Stimulated activated CD8-positive, alpha-beta memory T cell treated with anti-CD3 and anti-CD28 coated beads, Interleukin-15, amount 100 ng/mL, for 48 hours (primary cell): ENCODE measurements at regions not wholly inside any gene's neighbourhood (a gene's known extent, or its start where the extent isn't known, plus 50 kb on each side); places are given as distances from the start of the nearest gene placed in this dataset.

Experiments used
- DNase-seq, 2 donors: peaks; one replicate each; pipeline ENCODE4 v3.0.0-alpha.2; 2020; ENCODE audit warnings: low read depth in 2 of 2

DNA sequence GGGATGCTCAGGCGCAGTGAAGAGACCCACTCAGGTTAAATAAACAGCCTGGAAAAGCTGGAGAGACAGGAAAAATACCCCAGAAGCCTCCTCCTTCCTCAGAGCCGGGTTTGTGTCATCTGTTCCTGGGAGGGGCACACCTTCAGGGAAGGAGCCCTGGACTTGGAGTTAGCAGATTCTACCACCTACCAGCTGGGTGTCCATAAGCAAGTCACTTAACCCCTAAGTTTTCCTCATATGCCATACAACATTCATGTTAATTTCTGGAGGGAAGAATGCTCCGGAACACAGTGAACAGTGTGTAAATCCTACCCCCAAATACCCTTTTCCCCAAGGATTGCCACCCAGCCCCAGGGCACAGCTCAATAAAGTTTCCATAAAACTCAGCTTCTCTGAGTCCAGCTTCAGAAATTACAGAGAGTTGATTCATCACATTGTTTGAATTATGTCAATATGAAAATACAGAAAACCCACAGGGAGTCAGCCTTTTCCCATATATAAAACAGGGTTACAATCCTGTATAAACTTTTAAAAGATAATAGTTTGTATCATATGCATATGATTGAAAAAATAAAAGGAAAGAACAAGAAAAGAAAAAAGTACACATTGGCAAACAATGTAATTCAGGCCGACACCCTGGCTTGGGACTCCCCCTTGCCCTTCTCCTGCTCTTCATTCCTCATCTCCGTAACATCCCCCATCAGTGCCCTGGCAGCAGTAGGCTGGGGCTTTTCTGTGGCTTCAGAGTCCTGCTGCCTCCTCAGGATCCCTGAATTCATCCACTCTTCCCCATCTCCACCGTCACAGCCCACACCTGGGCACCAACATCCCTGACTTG is 291.8 kb upstream of the USP24 start:
- no peak for DNase-seq

DNA sequence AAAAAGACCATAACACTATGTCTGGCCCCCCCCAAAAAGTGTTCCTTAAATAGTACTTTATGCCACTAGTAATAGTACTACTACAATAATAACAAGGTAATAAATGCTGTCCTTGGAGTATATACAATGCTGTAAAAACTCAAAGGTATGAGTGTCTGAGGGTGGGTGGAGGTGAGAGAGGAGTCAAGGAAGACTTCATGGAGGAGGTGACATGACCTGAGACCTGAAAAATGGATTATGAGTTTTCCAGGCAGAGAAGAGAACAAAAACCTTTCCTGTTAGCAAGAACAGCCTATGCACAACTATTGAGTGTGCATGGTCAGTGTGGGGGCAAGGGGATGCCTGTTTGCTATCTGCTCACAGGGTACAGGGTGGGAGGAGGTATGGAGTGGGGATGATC is 290.2 kb upstream of the USP24 start:
- DNase-seq = no peak

DNA sequence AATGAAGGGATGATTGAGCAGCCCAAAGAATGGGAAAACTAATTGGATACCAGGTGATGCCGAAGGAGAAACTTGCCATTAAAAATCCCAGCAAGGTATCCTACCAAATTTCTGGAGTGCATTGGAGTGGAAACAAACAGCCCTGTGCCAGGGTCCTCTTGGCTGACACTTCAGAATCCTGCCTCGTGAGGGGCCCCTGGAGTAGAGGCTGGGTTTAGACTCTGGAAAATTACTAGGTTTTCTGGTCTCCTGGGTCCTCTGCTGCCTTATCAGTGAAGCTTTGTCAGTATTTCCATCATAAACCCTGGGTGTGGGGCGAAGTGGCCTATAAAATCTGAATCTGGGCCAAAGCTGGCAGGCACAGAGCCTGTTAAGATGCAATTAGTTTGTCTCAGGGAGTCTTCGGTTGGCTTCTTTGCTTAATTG is 289.2 kb upstream of the USP24 start:
- DNase-seq = no peak

DNA sequence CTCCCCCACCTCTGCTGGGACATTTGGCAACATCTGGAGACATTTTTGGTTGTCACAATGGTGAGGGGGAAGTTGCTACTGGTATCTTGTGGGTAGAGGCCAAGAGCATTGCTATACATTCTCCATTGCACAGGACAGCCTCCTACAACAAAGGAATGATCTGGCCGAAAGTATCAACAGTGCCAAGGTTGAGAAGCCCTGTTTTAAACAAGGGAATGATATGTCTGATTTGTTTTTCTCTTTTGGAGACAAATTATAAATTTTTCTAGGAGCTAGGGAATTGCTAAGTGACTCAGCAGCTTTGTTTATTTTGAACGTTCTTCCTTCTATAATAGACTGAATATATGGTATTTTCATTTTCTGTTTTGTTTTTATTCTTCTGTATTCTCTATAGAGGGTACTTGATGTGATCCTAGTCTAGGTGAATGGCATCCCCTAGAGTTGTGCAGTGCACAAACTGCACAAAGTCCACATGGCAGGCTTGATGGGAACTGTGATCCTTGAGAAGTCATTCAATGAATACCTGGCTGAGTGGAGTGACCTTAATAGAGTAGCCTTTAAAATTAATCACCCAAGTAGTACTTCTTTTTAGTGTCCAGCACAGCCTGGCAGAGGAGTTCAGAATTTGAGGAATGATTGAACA is 288.6 kb upstream of the USP24 start:
- DNase-seq = no peak

DNA sequence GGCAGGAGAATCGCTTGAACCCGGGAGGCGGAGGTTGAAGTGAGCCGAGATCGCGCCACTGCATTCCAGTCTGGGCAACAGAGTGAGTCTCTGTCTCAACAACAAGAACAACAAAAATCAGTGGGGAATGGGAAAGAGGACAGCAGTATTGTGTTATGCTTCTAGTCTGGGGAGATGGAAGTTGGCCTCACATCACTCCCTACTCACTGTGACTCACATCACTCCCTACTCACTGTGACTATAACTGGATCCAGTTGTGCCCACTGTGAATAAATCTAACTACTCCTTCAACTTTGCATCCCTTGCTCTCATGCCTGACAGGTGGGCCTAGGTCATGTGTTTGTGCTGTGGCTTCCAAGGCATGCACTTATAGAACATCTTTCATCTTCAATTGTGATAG is 285.4 kb upstream of the USP24 start:
- DNase-seq = no peak

DNA sequence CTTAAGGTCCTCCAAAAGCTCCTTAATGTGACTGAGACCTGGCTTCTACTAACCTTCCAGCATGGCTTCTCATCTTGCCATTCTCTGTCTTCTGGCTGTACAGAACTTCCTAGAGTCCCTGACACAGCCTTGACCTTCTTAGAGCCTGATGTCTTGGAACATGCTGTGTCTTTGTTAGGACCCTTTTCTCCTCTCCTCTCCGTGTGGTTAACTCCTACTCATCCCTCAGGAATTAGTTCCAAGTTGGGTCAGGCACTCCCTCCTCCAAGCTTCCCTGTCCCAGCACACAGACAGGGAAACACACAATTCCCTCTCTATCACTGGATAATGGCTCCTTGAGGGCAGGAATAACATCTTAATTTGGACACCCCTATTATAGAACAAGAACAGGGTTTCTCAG is 275.4 kb upstream of the USP24 start:
- no peak for DNase-seq

DNA sequence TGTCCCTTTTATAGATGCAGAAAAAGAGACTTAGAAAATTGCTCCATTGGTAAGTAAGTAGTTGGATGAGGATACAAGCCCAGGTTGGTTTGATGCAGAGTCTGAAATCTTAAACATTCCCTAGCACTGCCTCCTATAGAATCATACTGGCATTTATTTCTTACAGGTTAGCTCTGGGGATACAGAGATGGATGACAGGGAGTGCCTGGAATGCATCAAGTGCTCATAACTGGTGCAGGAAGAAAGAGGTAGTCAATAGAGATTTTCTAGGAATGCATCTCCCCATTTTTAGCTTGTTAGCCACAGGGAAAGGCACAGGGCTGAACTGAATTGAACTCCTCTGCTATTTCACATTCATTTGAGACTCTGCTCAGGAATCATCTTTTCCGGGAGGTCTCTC is 269.0 kb upstream of the USP24 start:
- DNase-seq = no peak

DNA sequence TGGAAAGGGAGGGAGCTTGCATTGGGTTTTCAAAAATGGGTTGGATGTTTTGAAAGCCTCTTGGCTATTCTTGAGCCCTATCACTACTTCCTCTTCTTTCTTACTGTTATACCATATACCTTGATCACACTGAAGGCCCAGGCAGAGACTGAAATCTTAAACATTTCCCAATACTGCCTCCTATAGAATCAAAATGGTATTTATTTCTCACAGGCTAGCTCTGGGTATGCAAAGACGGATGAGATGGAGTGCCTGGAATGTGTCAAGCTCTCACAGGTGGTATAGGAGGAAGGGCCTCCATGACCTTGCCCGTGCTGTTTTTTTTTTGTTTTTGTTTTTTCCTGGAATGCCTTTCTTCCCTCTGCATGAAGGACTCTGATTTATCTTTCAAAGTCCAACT is 268.4 kb upstream of the USP24 start:
- no peak for DNase-seq

DNA sequence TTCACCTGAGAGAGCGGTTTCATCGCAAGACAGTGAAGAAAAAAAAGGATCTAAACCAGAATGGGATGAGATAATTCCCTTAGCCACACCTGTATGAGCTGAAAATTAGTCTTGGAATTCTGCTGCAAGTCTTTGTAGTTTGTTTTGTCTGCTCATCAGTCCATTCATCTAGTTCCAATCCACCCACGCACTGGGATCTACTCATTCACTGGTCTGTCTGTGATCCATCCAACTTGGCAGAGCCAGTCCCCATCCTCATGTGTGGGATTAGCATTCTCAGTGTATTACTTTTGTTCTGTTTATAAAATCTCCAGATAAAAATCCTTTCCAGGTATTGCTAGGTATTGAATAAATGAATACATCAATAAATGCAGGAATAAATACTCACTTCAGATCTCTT is 266.5 kb upstream of the USP24 start:
- DNase-seq = no peak

DNA sequence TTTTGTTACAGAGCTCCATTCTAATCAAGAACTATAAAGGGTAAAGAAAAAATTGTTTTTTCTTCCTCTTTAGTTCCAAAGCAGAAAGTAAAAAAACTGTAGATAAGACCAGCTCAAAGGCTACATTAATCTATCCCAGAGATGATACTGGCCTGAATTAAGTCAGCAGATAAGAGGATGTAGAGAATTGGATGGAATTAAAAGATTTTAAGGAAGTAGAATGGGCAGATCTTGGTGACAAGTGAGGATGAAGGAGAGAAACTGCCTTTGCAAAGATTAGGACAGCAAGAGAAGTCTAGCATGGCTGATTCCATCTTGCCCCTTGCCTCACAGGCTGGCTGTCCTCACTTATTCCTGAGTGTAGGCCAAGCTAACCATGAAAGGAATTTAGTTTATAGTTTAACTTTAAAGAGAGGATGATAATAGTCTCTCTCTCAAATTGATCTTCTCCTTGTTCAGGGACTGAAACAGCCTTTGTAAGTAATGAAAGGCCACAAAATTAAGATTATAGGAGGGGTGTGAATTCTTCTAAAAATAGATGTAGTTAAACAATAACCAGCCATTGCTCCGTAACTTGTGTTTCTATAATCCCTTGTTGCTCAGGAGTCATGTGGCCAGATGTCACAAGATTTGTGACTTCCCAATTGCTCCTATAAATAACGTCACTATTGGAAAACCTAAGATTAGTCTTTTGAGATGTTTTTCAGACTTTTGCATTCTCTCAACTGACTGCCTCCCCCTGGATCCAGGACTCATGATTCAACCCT is 265.0 kb upstream of the USP24 start:
- no peak for DNase-seq

DNA sequence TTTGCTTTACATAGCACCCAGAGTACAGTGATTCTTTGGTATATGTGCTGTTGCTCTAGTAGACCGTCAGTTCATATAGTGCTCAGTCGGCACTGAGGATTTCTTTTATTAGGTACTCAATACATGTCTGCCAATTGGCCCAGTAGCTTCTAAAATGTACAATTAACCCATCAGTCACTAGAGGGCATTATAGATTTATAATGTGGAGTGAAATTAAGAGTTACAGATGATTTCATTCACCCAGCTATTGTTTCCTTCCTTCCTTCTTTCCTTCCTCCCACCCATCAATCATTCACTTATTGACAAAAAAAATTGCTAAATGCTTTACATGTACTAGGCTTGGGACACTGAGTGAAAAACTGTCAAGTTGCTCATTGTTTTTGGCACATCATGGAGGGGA is 263.6 kb upstream of the USP24 start:
- no peak for DNase-seq

DNA sequence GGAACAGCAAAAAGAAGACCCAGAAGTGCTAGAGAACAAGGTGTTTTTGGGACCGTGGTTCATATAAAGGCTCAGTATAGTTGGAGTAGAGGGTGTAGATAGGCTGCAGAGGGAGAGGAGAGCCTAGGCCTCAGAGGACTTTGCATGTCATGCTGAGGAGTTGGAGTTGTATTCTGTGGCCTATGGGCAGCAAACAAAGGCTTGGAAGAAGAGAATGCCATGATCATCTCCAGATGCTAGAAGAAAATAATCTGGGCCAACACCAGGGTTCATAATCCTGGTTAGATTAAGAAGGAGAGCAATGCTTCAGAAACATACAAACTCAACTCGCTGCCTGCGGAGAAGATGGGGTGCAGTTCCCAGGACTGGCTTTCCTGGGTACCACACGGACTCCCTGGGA is 262.8 kb upstream of the USP24 start:
- DNase-seq = no peak

DNA sequence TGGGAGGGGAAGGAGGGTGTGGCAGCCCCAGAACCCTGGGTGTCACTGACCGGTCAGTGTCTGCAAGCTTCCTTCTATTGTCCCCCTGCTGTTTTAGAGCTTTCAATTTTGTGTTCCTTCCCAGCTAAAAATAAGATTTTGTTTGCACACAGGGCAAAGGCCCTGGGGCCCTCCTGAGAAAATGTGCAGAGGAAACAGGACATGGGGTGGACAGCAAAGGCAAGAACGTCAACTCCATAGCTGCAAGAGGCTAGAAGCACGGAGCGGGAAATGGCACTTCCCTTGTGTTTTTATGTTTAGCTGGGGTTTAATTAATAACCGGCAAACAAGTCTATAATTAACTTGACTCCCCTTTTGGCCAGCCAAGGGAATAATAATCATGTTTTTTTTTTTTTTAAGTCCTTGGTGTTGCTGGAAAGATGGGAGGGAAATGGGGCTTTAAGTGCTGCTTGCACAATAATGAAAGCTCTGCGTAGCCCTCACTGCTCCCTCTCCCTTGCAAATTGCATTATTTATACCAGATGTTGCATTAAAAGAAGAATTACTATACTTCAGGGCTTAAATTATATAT is 261.4 kb upstream of the USP24 start:
- DNase-seq = no peak

DNA sequence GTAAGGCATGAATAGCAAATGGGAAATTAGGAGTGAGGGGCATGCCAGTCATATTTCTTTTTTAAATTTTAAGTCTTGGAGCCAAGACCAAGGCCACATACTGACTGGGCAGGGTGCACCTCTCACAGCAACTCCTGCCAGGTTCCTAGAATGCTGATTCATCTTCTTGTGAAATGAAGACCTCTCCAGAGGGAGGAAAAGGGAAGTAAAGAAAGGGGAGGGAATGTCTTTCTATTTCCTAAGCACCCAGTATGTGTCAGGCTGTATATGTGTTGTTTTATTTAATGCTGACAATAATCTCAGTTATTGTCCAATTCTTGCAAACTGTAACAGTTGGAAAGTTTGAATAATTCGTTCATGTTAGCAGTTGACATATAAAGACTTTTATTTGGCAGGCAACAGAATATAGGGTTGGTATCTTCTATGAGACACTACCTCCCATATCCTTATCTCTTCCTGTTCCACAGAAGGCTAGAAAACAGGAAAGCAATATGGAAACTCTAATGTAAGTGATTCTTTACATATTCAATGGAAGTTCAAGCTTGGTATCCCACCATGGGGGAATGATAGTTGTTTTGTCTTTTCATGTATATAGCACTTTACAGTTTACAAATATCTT is 259.1 kb upstream of the USP24 start:
- DNase-seq = no peak

DNA sequence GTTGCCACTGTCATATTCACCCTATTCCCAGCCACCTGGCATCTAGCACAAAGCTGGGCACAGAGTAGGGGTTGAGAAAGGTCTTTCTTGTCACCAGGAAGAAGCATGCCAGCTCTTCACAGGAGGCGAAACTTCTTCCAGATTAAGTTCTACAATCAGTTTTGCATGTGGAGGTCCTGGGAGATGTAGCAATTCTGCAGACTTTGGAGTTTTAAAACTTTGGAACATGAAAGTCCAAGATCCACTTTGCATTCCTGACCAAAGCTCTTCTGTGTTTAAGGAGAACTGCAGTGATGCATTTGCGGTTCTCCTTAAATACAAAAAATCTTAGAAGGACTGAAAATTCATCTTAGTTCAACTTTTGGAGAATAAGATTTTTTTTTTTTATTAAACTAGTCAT is 258.5 kb upstream of the USP24 start:
- no peak for DNase-seq

DNA sequence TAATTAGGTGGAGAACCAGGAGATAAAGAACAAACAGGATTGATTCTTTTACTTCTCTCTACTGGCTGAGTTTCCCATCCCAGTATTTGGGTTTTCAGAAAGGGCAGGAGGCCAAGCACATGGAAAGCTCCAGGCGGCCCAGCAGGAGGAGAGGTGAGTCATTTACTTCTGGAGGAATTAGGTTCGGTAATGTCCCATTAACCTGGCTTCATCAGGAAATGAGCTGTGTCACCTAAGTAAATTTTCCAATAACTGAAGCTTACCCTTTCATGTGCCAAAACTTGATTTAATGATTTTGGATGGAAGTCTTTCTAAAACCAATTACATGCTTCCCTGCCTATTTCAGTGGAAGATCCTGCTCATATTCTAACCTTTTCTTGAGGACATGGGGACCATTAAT is 257.6 kb upstream of the USP24 start:
- no peak for DNase-seq

DNA sequence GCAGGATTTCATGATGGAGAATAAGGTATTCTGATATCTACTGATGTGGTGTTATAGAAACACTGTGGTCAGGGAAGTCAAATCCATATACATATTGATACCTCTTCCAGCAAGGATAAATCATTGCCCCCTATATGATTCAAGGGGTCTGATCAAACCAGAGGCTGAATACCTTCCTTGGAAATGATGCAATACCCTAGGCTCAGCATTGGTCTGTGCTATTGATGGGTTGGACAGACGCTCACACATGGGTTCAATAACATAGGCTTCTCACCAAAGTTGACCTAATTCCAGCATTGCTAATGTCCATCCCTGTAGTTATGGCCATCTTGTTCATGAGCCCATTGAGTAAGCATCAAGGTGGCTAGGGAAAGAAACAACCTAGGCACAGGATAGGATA is 257.0 kb upstream of the USP24 start:
- DNase-seq = no peak

DNA sequence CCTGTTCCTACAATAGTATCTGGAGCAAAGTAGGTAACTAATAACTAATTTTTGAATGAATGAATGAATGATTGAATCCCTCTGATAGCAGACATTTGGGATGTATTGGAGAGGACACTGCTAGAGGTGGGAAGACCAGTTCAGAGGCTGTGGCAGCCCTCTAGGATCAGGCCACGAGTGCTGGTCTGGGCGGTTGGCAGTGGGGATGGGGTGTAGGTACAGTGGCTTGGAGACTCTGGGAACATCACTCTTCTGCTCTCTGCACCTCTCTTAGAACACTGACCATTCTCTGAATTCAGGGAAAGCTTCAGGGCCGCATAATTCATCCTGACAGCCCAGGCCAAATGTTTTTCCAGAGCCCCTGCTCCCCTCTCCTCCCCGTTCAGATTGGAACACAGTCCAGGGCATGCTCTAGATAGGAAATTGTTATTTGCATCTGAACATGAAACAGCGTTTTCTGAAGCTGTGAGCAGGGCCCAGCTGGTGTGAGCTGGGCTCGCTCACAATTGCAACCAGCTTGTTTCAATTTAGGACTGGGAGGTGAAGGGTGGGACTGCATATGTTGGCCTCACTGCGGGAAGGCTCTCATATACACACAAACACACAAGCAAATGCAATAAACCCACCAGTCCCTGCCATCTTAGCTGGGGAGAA is 253.1 kb upstream of the USP24 start:
- DNase-seq = no peak

DNA sequence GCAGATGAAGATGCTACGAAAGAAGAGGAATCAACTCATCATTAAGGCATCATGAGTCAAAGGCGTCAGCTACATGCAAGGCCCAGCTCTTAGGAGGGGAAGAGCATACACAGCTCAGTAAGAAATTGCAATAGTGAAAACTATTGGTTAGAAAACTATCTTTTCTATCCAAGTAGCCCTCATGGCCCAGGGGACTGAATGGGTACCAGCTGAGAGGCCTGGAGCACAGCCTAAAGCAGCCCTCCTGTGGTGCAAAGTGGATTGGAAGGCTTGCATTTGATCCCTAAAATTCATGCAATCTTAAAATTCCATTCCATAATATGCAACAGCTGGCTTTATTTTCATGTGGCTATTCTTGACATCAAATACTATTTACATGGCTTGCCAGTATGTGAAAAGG is 251.8 kb upstream of the USP24 start:
- DNase-seq = no peak

DNA sequence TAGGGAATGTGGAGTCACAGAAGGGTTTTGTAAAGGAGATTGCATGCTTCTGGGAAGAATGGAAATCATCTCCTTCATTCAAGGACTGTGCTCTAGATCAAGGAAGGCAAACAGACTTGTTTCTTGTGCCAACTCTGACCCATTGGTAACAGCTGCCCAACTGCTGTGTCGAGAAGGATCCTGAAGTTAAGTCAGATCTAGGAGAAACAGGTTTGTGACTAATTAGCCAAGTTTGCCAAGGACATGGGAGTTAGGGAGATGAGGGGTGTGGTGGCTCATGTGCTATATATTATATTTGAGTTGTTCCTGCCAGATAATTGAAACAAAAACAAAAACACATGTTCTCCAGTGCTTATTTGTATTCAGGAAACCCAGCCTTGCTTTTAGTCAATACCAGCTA is 251.2 kb upstream of the USP24 start:
- no peak for DNase-seq

DNA sequence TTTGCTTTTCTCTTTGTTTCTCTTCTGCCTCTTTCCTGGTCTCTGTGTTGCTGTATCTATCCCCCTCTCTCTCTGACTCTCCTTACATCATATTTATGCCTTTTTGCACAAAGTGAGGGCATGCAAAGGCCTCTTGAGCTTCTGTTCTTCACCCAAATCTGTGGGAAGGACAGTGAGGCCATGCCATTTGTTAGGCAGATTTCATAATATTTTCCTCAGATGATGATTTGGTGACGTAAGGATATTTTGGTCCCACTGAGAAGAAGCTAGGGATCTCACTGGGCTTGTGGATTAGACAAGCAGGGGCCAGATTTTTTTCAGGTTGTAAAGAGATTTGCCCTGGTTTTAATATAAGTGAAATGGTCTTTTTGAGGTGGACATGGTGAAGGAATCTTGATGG is 249.4 kb upstream of the USP24 start:
- no peak for DNase-seq
